SIG-M5 treated with dmso at 0.1 percent for 504 hours (cell line): ENCODE measurements at regions not wholly inside any gene's neighbourhood (a gene's known extent, or its start where the extent isn't known, plus 50 kb on each side); places are given as distances from the start of the nearest gene placed in this dataset.

Experiments
- DNase-seq: peaks from one replicate; lab custom pipeline; 2025; ENCODE audit not compliant: unreplicated experiment; lab: John Stamatoyannopoulos, UW

- DNase-seq = no peak
Observed at GRCh38 chr17:15893658-15894024, 51.3 kb upstream of the ADORA2B start.

- DNase-seq = no peak
Observed at GRCh38 chr17:15894258-15894657, 50.7 kb upstream of the ADORA2B start.

- no peak for DNase-seq
Observed at GRCh38 chr17:15894913-15895658, 49.8 kb upstream of the ADORA2B start.
